LNCAP (cell line): ENCODE measurements at regions not wholly inside any gene's neighbourhood (a gene's known extent, or its start where the extent isn't known, plus 50 kb on each side); places are given as distances from the start of the nearest gene placed in this dataset.

Experiments
- CTCF ChIP-seq: fragments of 450-650 bp; IDR thresholded peaks from 2 replicates; pipeline ENCODE4 v1.5.1; 2017; ENCODE audit warnings: mild to moderate bottlenecking

GRCh38 chr5:64040490-64040889 is 78.2 kb upstream of the HTR1A start:
- no peak; the same call in 1 of the 2 replicates for TF ChIP-seq CTCF

DNA sequence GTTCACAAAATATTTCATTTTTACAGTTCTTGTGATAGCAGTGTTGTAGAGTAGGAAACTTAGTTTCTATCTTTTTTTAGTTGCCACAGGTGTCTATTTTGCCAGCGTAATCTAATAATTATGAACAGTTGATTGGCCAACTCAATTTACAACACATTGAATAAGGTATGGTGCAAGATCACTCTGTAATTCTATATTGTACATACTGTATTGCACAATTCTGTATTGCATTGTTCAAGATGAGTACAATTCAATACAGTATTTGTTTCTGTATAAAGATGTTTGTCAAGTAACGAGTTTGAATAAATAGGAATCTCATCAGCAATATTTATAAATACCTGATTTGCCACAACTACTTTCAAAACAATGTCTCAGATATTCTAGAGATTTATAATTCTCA is 64.2 kb upstream of the HTR1A start:
- no peak for TF ChIP-seq CTCF

DNA sequence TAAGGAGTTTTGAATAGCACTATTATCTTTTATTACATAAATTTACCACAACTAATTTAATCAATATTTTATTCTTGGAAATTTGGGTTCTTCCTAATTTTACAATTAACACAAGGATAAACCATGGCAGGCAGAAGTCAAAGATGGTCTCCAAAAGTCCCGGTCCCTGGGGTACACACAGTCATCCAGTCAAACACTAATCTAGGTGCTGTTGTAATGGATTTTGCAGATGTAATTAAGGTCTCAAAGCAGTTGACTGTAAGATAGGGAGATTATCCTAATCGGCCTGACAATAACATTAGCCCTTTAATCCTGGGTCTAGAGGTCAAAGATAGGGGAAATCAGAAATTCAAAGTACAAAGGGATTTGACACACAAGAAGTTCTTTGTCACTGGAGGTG is 57.5 kb upstream of the HTR1A start:
- TF ChIP-seq CTCF, result no peak

DNA sequence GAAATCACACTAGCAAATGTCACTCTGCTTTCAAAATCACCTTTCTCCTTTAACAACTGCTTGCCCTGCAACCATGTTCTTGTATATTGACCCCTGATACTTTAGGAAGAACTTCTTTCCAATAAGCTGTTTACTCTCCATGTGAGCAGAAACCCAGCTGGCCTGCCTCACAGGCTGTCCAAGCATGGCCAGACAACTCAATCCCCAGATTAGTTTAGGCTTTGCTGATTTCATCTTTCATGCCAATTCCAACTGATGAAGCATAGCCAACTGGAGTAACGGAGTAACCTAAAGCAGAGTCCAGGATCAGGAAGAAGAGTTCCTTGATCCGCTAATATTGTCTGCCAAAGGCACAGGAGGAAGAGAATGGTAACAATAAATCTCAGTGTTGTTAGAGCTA is 56.7 kb upstream of the HTR1A start:
- no peak for TF ChIP-seq CTCF

GRCh38 chr5:64015824-64016223 is 53.6 kb upstream of the HTR1A start:
- no peak for TF ChIP-seq CTCF
